H9 (cell line): ENCODE measurements at regions not wholly inside any gene's neighbourhood (a gene's known extent, or its start where the extent isn't known, plus 50 kb on each side); places are given as distances from the start of the nearest gene placed in this dataset.

Experiments used
- DNase-seq: peaks from one replicate; pipeline ENCODE4 v3.0.0-alpha.2; 2017
- H2AFZ ChIP-seq: one replicate; pipeline ENCODE4 v1.6.1; 2013; ENCODE audit warnings: mild to moderate bottlenecking, low read length, control low read depth, moderate library complexity
- H2AK5ac ChIP-seq: 2 replicates; pipeline ENCODE4 v1.6.1; 2013; ENCODE audit warnings: low read length, control low read depth, mixed read lengths; ENCODE audit not compliant: insufficient read length
- H2BK120ac ChIP-seq: one replicate; pipeline ENCODE4 v1.6.1; 2013; ENCODE audit warnings: low read depth, mild to moderate bottlenecking, low read length, control low read depth, inconsistent platforms; ENCODE audit not compliant: poor library complexity, severe bottlenecking
- H2BK12ac ChIP-seq: 2 replicates; pipeline ENCODE4 v1.6.1; 2013; ENCODE audit warnings: low read length, control low read depth, mixed read lengths, low read depth; ENCODE audit not compliant: insufficient read length
- H2BK15ac ChIP-seq: 2 replicates; pipeline ENCODE4 v1.6.1; 2013; ENCODE audit warnings: low read depth, low read length, control low read depth
- H2BK20ac ChIP-seq: one replicate; pipeline ENCODE4 v1.6.1; 2013; ENCODE audit warnings: low read depth, mild to moderate bottlenecking, low read length, control low read depth, inconsistent platforms; ENCODE audit not compliant: poor library complexity, severe bottlenecking
- H2BK5ac ChIP-seq: 2 replicates; pipeline ENCODE4 v1.6.1; 2013; ENCODE audit warnings: low read length, control low read depth, mixed read lengths; ENCODE audit not compliant: insufficient read length
- H3K14ac ChIP-seq: 2 replicates; pipeline ENCODE4 v1.6.1; 2013; ENCODE audit warnings: low read length, control low read depth; ENCODE audit not compliant: insufficient read depth
- H3K18ac ChIP-seq: 2 replicates; pipeline ENCODE4 v1.6.1; 2013; ENCODE audit warnings: low read depth, mild to moderate bottlenecking, mixed read lengths, low read length, control low read depth; ENCODE audit not compliant: insufficient read length
- H3K23ac ChIP-seq: 2 replicates; pipeline ENCODE4 v1.6.1; 2013; ENCODE audit warnings: low read length, control low read depth, mixed read lengths, low read depth; ENCODE audit not compliant: insufficient read length
- H3K23me2 ChIP-seq: 2 replicates; pipeline ENCODE4 v1.6.1; 2013; ENCODE audit warnings: low read depth, mild to moderate bottlenecking, mixed read lengths, low read length, control low read depth; ENCODE audit not compliant: insufficient read length, poor library complexity, severe bottlenecking
- H3K27ac ChIP-seq: 2 replicates; pipeline ENCODE4 v1.5.1; 2013; ENCODE audit warnings: low read length, control low read depth, mixed read lengths, low read depth; ENCODE audit not compliant: insufficient read length
- H3K27me3 ChIP-seq: 2 replicates; pipeline ENCODE4 v1.6.1; 2013; ENCODE audit warnings: low read length, control low read depth, inconsistent platforms; ENCODE audit not compliant: insufficient read depth
- H3K4ac ChIP-seq: 2 replicates; pipeline ENCODE4 v1.6.1; 2013; ENCODE audit warnings: low read depth, mild to moderate bottlenecking, control low read depth, inconsistent platforms, low read length, moderate library complexity
- H3K4me1 ChIP-seq: 2 replicates; pipeline ENCODE4 v1.6.1; 2013; ENCODE audit warnings: low read length, control low read depth, inconsistent platforms; ENCODE audit not compliant: insufficient read depth
- H3K4me2 ChIP-seq: 2 replicates; pipeline ENCODE4 v1.6.1; 2013; ENCODE audit warnings: low read length, control low read depth, mixed read lengths; ENCODE audit not compliant: insufficient read length, insufficient read depth
- H3K56ac ChIP-seq: 2 replicates; pipeline ENCODE4 v1.6.1; 2013; ENCODE audit warnings: low read depth, mild to moderate bottlenecking, mixed read lengths, low read length, control low read depth; ENCODE audit not compliant: insufficient read length
- H3K79me1 ChIP-seq: 2 replicates; pipeline ENCODE4 v1.6.1; 2013; ENCODE audit warnings: low read depth, mild to moderate bottlenecking, moderate library complexity, low read length, control low read depth, inconsistent platforms; ENCODE audit not compliant: insufficient read depth, poor library complexity, severe bottlenecking
- H3K79me2 ChIP-seq: 2 replicates; pipeline ENCODE4 v1.6.1; 2013; ENCODE audit warnings: low read length, control low read depth, inconsistent platforms; ENCODE audit not compliant: insufficient read depth
- H3K9ac ChIP-seq: 2 replicates; pipeline ENCODE4 v1.6.1; 2013; ENCODE audit warnings: low read length, control low read depth, mixed read lengths; ENCODE audit not compliant: insufficient read length; ENCODE audit errors: extremely low read depth
- H3K9me3 ChIP-seq: one replicate; pipeline ENCODE4 v1.6.1; 2013; ENCODE audit warnings: low read depth, low read length, inconsistent platforms; ENCODE audit not compliant: control insufficient read depth
- H3T11ph ChIP-seq: one replicate; pipeline ENCODE4 v1.6.1; 2013; ENCODE audit warnings: mild to moderate bottlenecking, low read length, control low read depth, inconsistent platforms
- H4K20me1 ChIP-seq: one replicate; pipeline ENCODE4 v1.6.1; 2013; ENCODE audit not compliant: control insufficient read depth, insufficient read length, insufficient read depth
- H4K5ac ChIP-seq: 2 replicates; pipeline ENCODE4 v1.6.1; 2013; ENCODE audit warnings: low read depth, mild to moderate bottlenecking, mixed read lengths, low read length, control low read depth; ENCODE audit not compliant: insufficient read length
- H4K8ac ChIP-seq: replicated peaks from 2 replicates; pipeline ENCODE4 v1.6.1; 2013; ENCODE audit warnings: low read length, control low read depth, mixed read lengths, low read depth; ENCODE audit not compliant: insufficient read length
- H4K91ac ChIP-seq: 2 replicates; pipeline ENCODE4 v1.6.1; 2013; ENCODE audit warnings: low read depth, mild to moderate bottlenecking, moderate library complexity, mixed read lengths, low read length, control low read depth; ENCODE audit not compliant: insufficient read length
- H3K27ac Mint-ChIP-seq, 3 experiments: 2 replicates in 2 of 3; 3 replicates in 1 of 3; pipeline ENCODE4 v1.8.0; 2020 to 2021; ENCODE audit warnings: mixed read lengths in 3 of 3, mild to moderate bottlenecking in 1 of 3, moderate library complexity in 1 of 3
- H3K27me3 Mint-ChIP-seq: 2 replicates; pipeline ENCODE4 v1.8.0; 2021; ENCODE audit warnings: low read depth, mild to moderate bottlenecking, moderate library complexity, mixed read lengths
- H3K36me3 Mint-ChIP-seq, 3 experiments: 2 replicates in 2 of 3; 3 replicates in 1 of 3; pipeline ENCODE4 v1.8.0; 2020 to 2021; ENCODE audit warnings: low read depth in 3 of 3, mixed read lengths in 3 of 3; ENCODE audit not compliant: insufficient read depth in 1 of 3
- H3K4me1 Mint-ChIP-seq, 2 experiments: 2 replicates each; pipeline ENCODE4 v1.8.0; 2020; ENCODE audit warnings: mixed read lengths in 2 of 2
- H3K4me3 Mint-ChIP-seq, 2 experiments: 2 replicates in 1 of 2; 3 replicates in 1 of 2; pipeline ENCODE4 v1.8.0; 2020 to 2021; ENCODE audit warnings: mild to moderate bottlenecking in 2 of 2, mixed read lengths in 2 of 2, moderate library complexity in 1 of 2
- H3K9me3 Mint-ChIP-seq, 2 experiments: 2 replicates in 1 of 2; 3 replicates in 1 of 2; pipeline ENCODE4 v1.8.0; 2020; ENCODE audit warnings: mild to moderate bottlenecking in 2 of 2, mixed read lengths in 2 of 2, moderate library complexity in 1 of 2
- WGBS: extraction: QIAGEN DNeasy Blood & Tissue Kit; methylation state at CpG from one replicate; pipeline ENCODE4 v1.1.7; 2013; ENCODE audit warnings: missing lambda C conversion rate, low lambda C conversion rate, mixed read lengths; ENCODE audit not compliant: insufficient read length; ENCODE audit errors: extremely low coverage; 5-methylcytosine and 5-hydroxymethylcytosine counted together
- TF ChIP-seq, protein P1 (sequence below): fragments of 200-600 bp; sonication (generic); conservative IDR thresholded peaks from 3 replicates; pipeline ENCODE4 v1.8.0; 2021; ENCODE audit warnings: antibody characterized with exemption, mild to moderate bottlenecking

DNA sequence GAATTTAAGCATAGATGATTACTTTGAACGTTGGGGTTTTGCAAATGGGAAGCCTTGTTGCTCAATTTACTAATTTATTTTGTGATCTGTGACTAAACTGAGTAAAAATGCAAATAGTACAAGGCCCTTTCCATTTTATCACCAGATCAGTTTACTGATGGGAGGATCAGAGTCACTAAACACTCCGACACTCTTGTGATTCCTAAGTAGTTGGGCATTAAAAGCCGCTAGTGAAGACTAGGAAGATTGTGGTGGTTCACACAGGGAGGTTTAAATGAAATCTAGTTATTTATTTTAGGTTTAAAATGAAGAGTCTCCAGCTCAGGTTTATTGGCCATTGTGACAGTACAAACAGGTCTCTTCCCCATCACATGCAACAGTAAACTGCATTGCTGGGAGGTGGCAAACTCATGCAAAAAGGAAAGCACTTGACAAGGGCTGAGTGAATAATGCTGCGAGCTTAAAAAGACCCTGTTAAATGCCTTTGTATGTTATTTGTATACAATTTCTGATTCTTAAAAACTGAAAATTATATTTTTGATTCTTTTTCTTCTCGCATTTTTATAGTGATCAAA lies 394.8 kb upstream of the FANCL start:
- peaks cover 3% of the 10 kb centered on the region for H3K4me1 ChIP-seq
- WGBS, result no CpG with 5 or more reads among the region's 5 CpGs
- no peaks in the 10 kb centered on the region for H3K9me3 Mint-ChIP-seq
- H3K36me3 Mint-ChIP-seq, result no peaks in the 10 kb centered on the region
- H3T11ph ChIP-seq, result no peak overlapping the region
- no peak overlapping the region for H3K18ac ChIP-seq
- no peak overlapping the region for H3K4me2 ChIP-seq
- no peaks in the 10 kb centered on the region for H3K79me2 ChIP-seq
- H3K4me1 Mint-ChIP-seq, result peaks cover 41% of the 10 kb centered on the region in 2 experiments
- no peak overlapping the region for H2BK120ac ChIP-seq
- peak overlapping the region in 1 of 3 experiments; percentile 40; a peak in 2 of 7 replicates for H3K27ac Mint-ChIP-seq
- H3K23ac ChIP-seq, result no peak overlapping the region
- DNase-seq, result no peak
- H2BK20ac ChIP-seq, result no peak overlapping the region
- no peaks in the 10 kb centered on the region for H3K27me3 Mint-ChIP-seq
- H4K5ac ChIP-seq, result no peak overlapping the region
- H3K14ac ChIP-seq, result no peak overlapping the region
- H3K23me2 ChIP-seq, result no peaks in the 10 kb centered on the region
- H3K9me3 ChIP-seq, result no peaks in the 10 kb centered on the region
- no peak overlapping the region for H2BK12ac ChIP-seq
- no peak overlapping the region for H3K9ac ChIP-seq
- no peak overlapping the region for H3K4me3 Mint-ChIP-seq
- no peak overlapping the region for H4K91ac ChIP-seq
- H3K4ac ChIP-seq, result no peak overlapping the region
- no peak overlapping the region for H2AFZ ChIP-seq
- H4K8ac ChIP-seq, result no peak overlapping the region
- TF ChIP-seq, protein P1, sequence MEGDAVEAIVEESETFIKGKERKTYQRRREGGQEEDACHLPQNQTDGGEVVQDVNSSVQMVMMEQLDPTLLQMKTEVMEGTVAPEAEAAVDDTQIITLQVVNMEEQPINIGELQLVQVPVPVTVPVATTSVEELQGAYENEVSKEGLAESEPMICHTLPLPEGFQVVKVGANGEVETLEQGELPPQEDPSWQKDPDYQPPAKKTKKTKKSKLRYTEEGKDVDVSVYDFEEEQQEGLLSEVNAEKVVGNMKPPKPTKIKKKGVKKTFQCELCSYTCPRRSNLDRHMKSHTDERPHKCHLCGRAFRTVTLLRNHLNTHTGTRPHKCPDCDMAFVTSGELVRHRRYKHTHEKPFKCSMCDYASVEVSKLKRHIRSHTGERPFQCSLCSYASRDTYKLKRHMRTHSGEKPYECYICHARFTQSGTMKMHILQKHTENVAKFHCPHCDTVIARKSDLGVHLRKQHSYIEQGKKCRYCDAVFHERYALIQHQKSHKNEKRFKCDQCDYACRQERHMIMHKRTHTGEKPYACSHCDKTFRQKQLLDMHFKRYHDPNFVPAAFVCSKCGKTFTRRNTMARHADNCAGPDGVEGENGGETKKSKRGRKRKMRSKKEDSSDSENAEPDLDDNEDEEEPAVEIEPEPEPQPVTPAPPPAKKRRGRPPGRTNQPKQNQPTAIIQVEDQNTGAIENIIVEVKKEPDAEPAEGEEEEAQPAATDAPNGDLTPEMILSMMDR, result no peak
- no peak overlapping the region for H3K56ac ChIP-seq
- no peak overlapping the region for H3K27ac ChIP-seq
- no peak overlapping the region for H2BK15ac ChIP-seq
- H2AK5ac ChIP-seq, result no peak overlapping the region
- no peak overlapping the region for H2BK5ac ChIP-seq
- no peaks in the 10 kb centered on the region for H3K27me3 ChIP-seq
- no peaks in the 10 kb centered on the region for H4K20me1 ChIP-seq
- no peaks in the 10 kb centered on the region for H3K79me1 ChIP-seq
